ENCODE measurements at regions not wholly inside any gene's neighbourhood (a gene's known extent, or its start where the extent isn't known, plus 50 kb on each side); places are given as distances from the start of the nearest gene placed in this dataset.

DNA sequence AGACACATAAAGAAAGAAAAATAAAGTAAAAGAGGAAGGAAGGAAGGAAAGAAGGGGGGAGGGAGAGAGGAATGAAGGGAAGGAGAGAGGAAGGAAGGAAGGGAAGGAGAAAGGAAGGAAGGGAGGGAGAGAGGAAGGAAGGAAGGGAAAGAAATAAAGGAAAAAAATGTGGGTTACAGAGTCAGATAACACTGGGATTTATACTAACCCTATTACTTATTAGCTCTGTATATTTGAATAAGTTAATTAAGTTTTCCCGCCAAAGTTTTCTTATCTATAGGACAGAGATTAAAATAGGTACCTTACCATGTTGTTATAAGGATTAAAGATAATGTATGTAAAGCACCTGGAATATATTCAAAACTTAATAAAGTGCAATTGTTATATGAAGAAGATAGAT lies 439.3 kb upstream of the KCNMB2 start:
- TF ChIP-seq CTCF (IDR thresholded peaks at IDR 0.05; ENCODE audit: extremely low read depth in 1 of 2, insufficient read depth in 1 of 2, low read depth in 1 of 2, low read length in 2 of 2), result no peak
- TF ChIP-seq POLR2A (IDR thresholded peaks at IDR 0.05; ENCODE audit: low read depth, low read length), result no peak
